ENCODE measurements at regions not wholly inside any gene's neighbourhood (a gene's known extent, or its start where the extent isn't known, plus 50 kb on each side); places are given as distances from the start of the nearest gene placed in this dataset.

DNA sequence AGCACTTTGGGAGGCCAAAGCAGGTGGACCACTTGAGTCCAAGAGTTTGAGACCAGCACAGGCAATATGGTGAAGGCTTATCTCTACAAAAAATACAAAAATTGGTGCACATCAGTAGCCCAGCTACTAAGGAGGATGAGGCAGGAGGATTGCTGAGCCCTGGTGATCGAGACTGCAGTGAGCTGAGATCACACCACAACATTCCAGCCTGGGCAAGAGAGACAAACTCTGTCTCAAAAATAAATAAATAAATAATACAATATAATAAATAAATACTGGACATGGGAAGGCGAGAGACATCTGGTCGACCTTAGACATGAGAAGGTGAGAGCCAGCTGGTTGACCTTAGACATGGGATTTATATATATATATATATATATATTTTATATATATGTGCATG, 119.8 kb upstream of the SLC38A4 start:
- Histone ChIP-seq H3K27me3 (ENCODE audit: insufficient read depth, low read length) (no peaks in the 10 kb centered on the region), H3K27ac (ENCODE audit: low read depth, low read length) (no peak overlapping the region), H3K9me3 (ENCODE audit: control insufficient read depth in 1 of 2, low read length in 2 of 2) (no peaks in the 10 kb centered on the region), H3K4me1 (ENCODE audit: insufficient read depth, low read length) (no peaks in the 10 kb centered on the region), H3K36me3 (ENCODE audit: insufficient read depth, low read length) (no peaks in the 10 kb centered on the region), H3K4me3 (ENCODE audit: low read length in 2 of 2) (no peak overlapping the region)
- CTCF ChIA-PET (ENCODE audit: partially characterized antibody) = no interaction called here
- no peak overlapping the region for H3K4me3 Mint-ChIP-seq
- POLR2A ChIA-PET (ENCODE audit: partially characterized antibody) = no interaction called here
- no peaks in the 10 kb centered on the region for H3K9me3 Mint-ChIP-seq
- no peak overlapping the region for H3K27ac Mint-ChIP-seq
- H3K36me3 Mint-ChIP-seq = no peaks in the 10 kb centered on the region
- no peaks in the 10 kb centered on the region for H3K4me1 Mint-ChIP-seq
- intact Hi-C loops (cut with micrococcal nuclease) = no loop called here
- DNase-seq = no peak
- H3K27me3 Mint-ChIP-seq = no peaks in the 10 kb centered on the region

- Mint-ChIP-seq H3K4me3 (no peak overlapping the region), H3K9me3 (no peaks in the 10 kb centered on the region), H3K27me3 (no peaks in the 10 kb centered on the region), H3K4me1 (no peaks in the 10 kb centered on the region), H3K27ac (no peak overlapping the region), H3K36me3 (no peaks in the 10 kb centered on the region)
- no peaks in the 10 kb centered on the region for H3K9me3 ChIP-seq (ENCODE audit: control insufficient read depth in 1 of 2, low read length in 2 of 2)
- H3K36me3 ChIP-seq (ENCODE audit: insufficient read depth, low read length) = no peaks in the 10 kb centered on the region
- ChIA-PET CTCF (ENCODE audit: partially characterized antibody) (no interaction called here), POLR2A (ENCODE audit: partially characterized antibody) (no interaction called here)
- no peaks in the 10 kb centered on the region for H3K4me1 ChIP-seq (ENCODE audit: insufficient read depth, low read length)
- no peak overlapping the region for H3K4me3 ChIP-seq (ENCODE audit: low read length in 2 of 2)
- no peak overlapping the region for H3K27ac ChIP-seq (ENCODE audit: low read depth, low read length)
- no peak for DNase-seq
- intact Hi-C loops (cut with micrococcal nuclease) = no loop called here
- H3K27me3 ChIP-seq (ENCODE audit: insufficient read depth, low read length) = no peaks in the 10 kb centered on the region
Measured at GRCh38 chr12:46946137-46946536, 120.3 kb upstream of the SLC38A4 start.

DNA sequence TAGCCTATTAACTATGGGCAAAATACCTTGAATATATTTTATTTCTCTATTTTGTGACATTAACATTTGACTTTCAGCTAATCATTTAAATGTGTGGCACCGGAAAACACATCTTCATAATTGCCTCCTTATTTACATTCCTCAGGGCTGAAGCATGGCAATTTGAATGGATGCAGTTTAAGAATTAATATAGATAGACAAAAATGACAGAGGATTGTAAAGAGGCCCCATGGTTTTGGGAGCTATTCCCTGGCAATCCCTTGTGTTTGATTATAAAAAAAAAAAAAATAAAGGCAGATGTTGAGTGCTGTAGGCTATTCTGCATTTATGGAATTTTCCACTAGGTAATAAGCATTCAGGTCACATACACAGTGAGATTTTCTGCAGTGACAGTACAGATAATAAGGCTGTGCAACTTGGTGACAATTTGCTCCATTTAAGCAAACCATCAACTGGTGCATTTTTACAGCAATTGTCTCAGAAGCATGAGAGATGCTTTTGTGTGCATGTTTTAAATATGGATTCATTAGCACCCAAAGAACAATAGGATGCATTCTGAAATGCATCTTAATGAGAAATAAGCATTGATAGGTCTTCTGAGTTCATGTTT, 123.2 kb upstream of the SLC38A4 start:
- Histone ChIP-seq H3K27me3 (ENCODE audit: insufficient read depth, low read length) (no peaks in the 10 kb centered on the region), H3K36me3 (ENCODE audit: insufficient read depth, low read length) (no peaks in the 10 kb centered on the region), H3K27ac (ENCODE audit: low read depth, low read length) (no peak overlapping the region), H3K4me3 (ENCODE audit: low read length in 2 of 2) (no peak overlapping the region), H3K4me1 (ENCODE audit: insufficient read depth, low read length) (no peaks in the 10 kb centered on the region), H3K9me3 (ENCODE audit: control insufficient read depth in 1 of 2, low read length in 2 of 2) (no peaks in the 10 kb centered on the region)
- peaks cover 4 to 9% of the 10 kb centered on the region in 2 donors for H3K27me3 Mint-ChIP-seq
- no peaks in the 10 kb centered on the region for H3K36me3 Mint-ChIP-seq
- no peak overlapping the region for H3K4me3 Mint-ChIP-seq
- H3K27ac Mint-ChIP-seq = no peak overlapping the region
- CTCF ChIA-PET (ENCODE audit: partially characterized antibody) = no interaction called here
- DNase-seq = no peak
- intact Hi-C loops (cut with micrococcal nuclease) = no loop called here
- no peaks in the 10 kb centered on the region for H3K9me3 Mint-ChIP-seq
- POLR2A ChIA-PET (ENCODE audit: partially characterized antibody) = no interaction called here
- no peaks in the 10 kb centered on the region for H3K4me1 Mint-ChIP-seq

- no peak overlapping the region for H3K27ac Mint-ChIP-seq
- H3K9me3 ChIP-seq (ENCODE audit: control insufficient read depth in 1 of 2, low read length in 2 of 2) = no peaks in the 10 kb centered on the region
- H3K36me3 Mint-ChIP-seq = no peaks in the 10 kb centered on the region
- DNase-seq = no peak
- no peaks in the 10 kb centered on the region for H3K36me3 ChIP-seq (ENCODE audit: insufficient read depth, low read length)
- H3K27ac ChIP-seq (ENCODE audit: low read depth, low read length) = no peak overlapping the region
- ChIA-PET CTCF (ENCODE audit: partially characterized antibody) (no interaction called here), POLR2A (ENCODE audit: partially characterized antibody) (no interaction called here)
- no peaks in the 10 kb centered on the region for H3K9me3 Mint-ChIP-seq
- intact Hi-C loops (cut with micrococcal nuclease) = no loop called here
- H3K27me3 Mint-ChIP-seq = peaks cover 5 to 10% of the 10 kb centered on the region in 2 donors
- H3K27me3 ChIP-seq (ENCODE audit: insufficient read depth, low read length) = no peaks in the 10 kb centered on the region
- no peak overlapping the region for H3K4me3 ChIP-seq (ENCODE audit: low read length in 2 of 2)
- H3K4me1 ChIP-seq (ENCODE audit: insufficient read depth, low read length) = no peaks in the 10 kb centered on the region
- no peak overlapping the region for H3K4me3 Mint-ChIP-seq
- no peaks in the 10 kb centered on the region for H3K4me1 Mint-ChIP-seq
Measured at GRCh38 chr12:46950094-46950493, 124.3 kb upstream of the SLC38A4 start.

- Mint-ChIP-seq H3K4me1 (no peaks in the 10 kb centered on the region), H3K4me3 (no peak overlapping the region), H3K36me3 (no peaks in the 10 kb centered on the region), H3K27me3 (peaks cover 10 to 12% of the 10 kb centered on the region in 2 donors), H3K9me3 (peaks cover 0 to 1% (median 0%) of the 10 kb centered on the region in 8 donors), H3K27ac (no peak overlapping the region)
- no peak overlapping the region for H3K4me3 ChIP-seq (ENCODE audit: low read length in 2 of 2)
- H3K27ac ChIP-seq (ENCODE audit: low read depth, low read length) = no peak overlapping the region
- CTCF ChIA-PET (ENCODE audit: partially characterized antibody) = interaction anchor here (1.5 kb wide), 1 partner anchor 9 kb away, joined by 4 read pairs; no protein-coding TSS in a partner anchor
- no peaks in the 10 kb centered on the region for H3K36me3 ChIP-seq (ENCODE audit: insufficient read depth, low read length)
- no peak for DNase-seq
- intact Hi-C loops (cut with micrococcal nuclease) = no loop called here
- POLR2A ChIA-PET (ENCODE audit: partially characterized antibody) = no interaction called here
- H3K27me3 ChIP-seq (ENCODE audit: insufficient read depth, low read length) = no peaks in the 10 kb centered on the region
- H3K9me3 ChIP-seq (ENCODE audit: control insufficient read depth in 1 of 2, low read length in 2 of 2) = no peaks in the 10 kb centered on the region
- H3K4me1 ChIP-seq (ENCODE audit: insufficient read depth, low read length) = no peaks in the 10 kb centered on the region
Measured at GRCh38 chr12:46952880-46953483, 126.4 kb upstream of the PCED1B start.

DNA sequence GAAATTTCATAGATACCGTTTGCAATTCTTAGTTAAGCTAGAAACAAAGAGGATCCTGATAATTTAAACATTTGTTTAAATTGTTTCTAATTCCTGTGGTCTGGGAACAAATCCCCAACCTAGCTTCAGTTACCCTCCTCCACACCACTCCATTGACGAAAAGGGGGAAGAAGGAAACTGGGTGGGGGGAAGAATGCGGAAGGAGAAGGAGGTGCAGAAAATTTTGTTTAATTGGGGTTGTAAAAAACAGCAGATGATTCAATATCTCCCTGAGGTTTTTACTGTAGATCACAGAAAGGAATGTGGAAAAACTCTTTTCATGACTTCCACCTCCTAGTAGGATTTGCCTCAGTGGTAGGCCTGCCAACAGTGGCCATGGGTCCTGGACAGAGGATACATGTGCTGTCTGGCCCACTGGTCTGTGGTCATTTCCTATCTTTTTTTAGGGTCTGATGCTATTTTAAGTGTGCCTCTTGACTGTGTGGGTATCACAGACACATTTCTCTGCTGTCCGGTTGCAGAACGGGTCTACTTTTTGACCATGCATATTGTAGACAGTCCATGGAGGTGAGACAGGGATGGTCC, 122.9 kb upstream of the PCED1B start:
- Histone ChIP-seq H3K9me3 (ENCODE audit: control insufficient read depth in 1 of 2, low read length in 2 of 2) (no peaks in the 10 kb centered on the region), H3K36me3 (ENCODE audit: insufficient read depth, low read length) (no peaks in the 10 kb centered on the region), H3K4me1 (ENCODE audit: insufficient read depth, low read length) (no peaks in the 10 kb centered on the region), H3K4me3 (ENCODE audit: low read length in 2 of 2) (no peak overlapping the region), H3K27me3 (ENCODE audit: insufficient read depth, low read length) (peaks cover 4% of the 10 kb centered on the region), H3K27ac (ENCODE audit: low read depth, low read length) (no peak overlapping the region)
- CTCF ChIA-PET (ENCODE audit: partially characterized antibody) = no interaction called here
- no peak overlapping the region for H3K27ac Mint-ChIP-seq
- POLR2A ChIA-PET (ENCODE audit: partially characterized antibody) = no interaction called here
- no peak for DNase-seq
- intact Hi-C loops (cut with micrococcal nuclease) = no loop called here
- peaks cover 16 to 22% of the 10 kb centered on the region in 2 donors for H3K27me3 Mint-ChIP-seq
- no peaks in the 10 kb centered on the region for H3K4me1 Mint-ChIP-seq
- H3K36me3 Mint-ChIP-seq = no peaks in the 10 kb centered on the region
- H3K4me3 Mint-ChIP-seq = no peak overlapping the region
- peaks cover 0 to 2% (median 0%) of the 10 kb centered on the region in 8 donors for H3K9me3 Mint-ChIP-seq

DNA sequence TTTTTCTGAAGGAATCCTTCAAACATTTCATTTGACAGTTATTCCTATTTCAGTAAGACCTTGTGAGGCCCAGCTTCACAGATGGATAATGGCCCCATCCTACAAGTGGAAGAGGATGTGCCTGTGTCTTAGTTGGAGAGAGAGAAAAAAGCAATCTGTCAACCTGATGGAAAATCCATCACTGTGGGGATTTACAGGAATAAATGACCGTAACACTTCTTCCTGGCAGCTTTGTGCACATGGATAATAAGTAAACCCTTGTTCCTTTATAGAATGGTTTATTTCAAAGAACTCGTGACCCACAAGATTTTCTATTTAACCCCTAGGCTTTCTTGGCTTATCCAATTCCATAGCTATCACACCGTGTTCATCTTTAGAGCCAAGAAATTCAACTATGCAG, 121.4 kb upstream of the PCED1B start:
- H3K27me3 Mint-ChIP-seq = peaks cover 14 to 22% of the 10 kb centered on the region in 2 donors
- no peaks in the 10 kb centered on the region for H3K4me1 Mint-ChIP-seq
- no peaks in the 10 kb centered on the region for H3K36me3 Mint-ChIP-seq
- H3K36me3 ChIP-seq (ENCODE audit: insufficient read depth, low read length) = no peaks in the 10 kb centered on the region
- H3K9me3 Mint-ChIP-seq = peaks cover 0 to 2% (median 0%) of the 10 kb centered on the region in 8 donors
- no peak for DNase-seq
- H3K27me3 ChIP-seq (ENCODE audit: insufficient read depth, low read length) = peaks cover 4% of the 10 kb centered on the region
- no peak overlapping the region for H3K4me3 ChIP-seq (ENCODE audit: low read length in 2 of 2)
- H3K4me3 Mint-ChIP-seq = no peak overlapping the region
- no peak overlapping the region for H3K27ac Mint-ChIP-seq
- ChIA-PET CTCF (ENCODE audit: partially characterized antibody) (no interaction called here), POLR2A (ENCODE audit: partially characterized antibody) (no interaction called here)
- intact Hi-C loops (cut with micrococcal nuclease) = no loop called here
- no peak overlapping the region for H3K27ac ChIP-seq (ENCODE audit: low read depth, low read length)
- H3K9me3 ChIP-seq (ENCODE audit: control insufficient read depth in 1 of 2, low read length in 2 of 2) = no peaks in the 10 kb centered on the region
- no peaks in the 10 kb centered on the region for H3K4me1 ChIP-seq (ENCODE audit: insufficient read depth, low read length)

Data from CD4-positive, alpha-beta memory T cell (primary cell).